ENCODE measurements at regions not wholly inside any gene's neighbourhood (a gene's known extent, or its start where the extent isn't known, plus 50 kb on each side); places are given as distances from the start of the nearest gene placed in this dataset.
A peak's percentile ranks its signal among the peaks of the same experiment; 100 is the strongest.

DNA sequence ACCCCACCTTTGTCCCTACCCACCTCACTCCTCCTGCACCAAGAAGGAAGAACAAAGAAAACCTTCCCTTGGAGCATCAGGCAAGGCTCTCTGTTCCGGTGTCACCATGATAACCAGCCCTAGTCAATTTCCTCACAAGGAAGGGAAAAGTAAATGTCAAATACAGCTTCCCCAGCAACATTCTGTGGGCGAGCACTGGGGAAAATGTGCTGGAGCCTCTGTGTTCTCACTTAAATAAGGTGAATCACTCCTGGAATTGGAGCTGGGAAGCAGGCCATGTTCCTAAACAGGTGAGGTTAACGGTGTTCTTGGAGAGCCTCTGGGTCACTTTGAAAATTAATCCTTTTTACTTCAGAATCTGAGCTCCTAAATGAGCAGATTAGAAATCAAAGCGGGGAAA lies 427.9 kb upstream of the ERCC4 start:
- TF ChIP-seq, protein P1, sequence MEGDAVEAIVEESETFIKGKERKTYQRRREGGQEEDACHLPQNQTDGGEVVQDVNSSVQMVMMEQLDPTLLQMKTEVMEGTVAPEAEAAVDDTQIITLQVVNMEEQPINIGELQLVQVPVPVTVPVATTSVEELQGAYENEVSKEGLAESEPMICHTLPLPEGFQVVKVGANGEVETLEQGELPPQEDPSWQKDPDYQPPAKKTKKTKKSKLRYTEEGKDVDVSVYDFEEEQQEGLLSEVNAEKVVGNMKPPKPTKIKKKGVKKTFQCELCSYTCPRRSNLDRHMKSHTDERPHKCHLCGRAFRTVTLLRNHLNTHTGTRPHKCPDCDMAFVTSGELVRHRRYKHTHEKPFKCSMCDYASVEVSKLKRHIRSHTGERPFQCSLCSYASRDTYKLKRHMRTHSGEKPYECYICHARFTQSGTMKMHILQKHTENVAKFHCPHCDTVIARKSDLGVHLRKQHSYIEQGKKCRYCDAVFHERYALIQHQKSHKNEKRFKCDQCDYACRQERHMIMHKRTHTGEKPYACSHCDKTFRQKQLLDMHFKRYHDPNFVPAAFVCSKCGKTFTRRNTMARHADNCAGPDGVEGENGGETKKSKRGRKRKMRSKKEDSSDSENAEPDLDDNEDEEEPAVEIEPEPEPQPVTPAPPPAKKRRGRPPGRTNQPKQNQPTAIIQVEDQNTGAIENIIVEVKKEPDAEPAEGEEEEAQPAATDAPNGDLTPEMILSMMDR (IDR thresholded peaks at IDR 0.05; ENCODE audit: insufficient read depth, low read depth, low read length, missing control alignments): no peak
- no peak overlapping the region for H3K4me3 ChIP-seq (ENCODE audit: low read length)
- no peak for DNase-seq (ENCODE audit: low read depth)

DNA sequence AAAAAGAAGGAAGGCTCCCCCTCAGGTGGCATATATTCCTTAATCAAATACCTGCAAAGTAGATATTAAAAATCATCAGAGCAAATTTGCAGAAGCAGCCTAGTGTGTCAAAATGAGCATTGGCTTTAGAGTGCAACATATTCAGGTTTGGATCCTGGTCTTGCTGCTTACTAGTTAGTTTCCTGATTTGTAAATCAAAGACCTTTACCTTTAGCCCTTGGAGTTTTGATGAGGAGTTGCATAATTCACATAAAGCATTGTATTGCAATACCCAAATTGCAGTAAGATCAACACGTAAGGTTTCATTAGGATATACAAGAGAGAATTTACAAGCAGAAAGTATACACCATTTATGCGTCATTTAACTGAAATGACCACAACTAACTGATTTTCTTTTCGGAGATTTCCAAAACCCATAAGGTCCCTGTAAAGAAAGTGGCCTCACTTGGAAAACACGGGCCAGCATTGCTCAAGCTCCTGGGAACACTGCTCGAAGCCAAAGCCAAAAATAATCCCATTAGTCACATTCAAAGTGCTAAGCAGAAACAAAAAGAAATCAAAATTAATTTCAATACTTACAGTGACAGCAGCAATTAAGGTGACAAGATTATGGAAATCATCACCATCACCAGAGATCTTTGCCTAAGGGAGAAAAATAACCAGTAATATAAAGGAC lies 415.9 kb upstream of the ERCC4 start:
- H3K4me3 ChIP-seq (ENCODE audit: low read length): no peak overlapping the region
- TF ChIP-seq, protein P1 (IDR thresholded peaks at IDR 0.05; ENCODE audit: insufficient read depth, low read depth, low read length, missing control alignments): no peak
- no peak for DNase-seq (ENCODE audit: low read depth)

DNA sequence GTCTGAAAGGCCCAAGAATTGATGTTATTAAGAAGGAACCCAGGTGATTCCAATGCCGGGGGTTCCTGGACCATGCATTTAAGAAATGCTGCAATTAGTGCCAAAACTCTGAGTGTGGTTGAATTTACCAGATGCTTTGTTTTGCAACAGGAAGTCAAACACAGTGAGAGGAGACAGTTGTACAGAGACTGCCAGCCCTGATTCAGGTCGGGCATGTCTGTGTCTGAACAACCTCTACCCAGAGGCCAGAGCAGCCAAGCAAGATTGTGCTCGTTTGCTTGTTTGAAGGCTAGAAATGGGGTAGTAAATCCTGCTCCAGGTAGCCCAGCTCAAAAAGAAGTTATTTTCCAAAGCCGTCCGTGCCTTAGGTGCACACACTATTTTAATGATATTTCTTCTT lies 412.4 kb upstream of the ERCC4 start:
- DNase-seq (ENCODE audit: low read depth): peak; percentile 4
- TF ChIP-seq, protein P1 (IDR thresholded peaks at IDR 0.05; ENCODE audit: insufficient read depth, low read depth, low read length, missing control alignments): no peak
- H3K4me3 ChIP-seq (ENCODE audit: low read length): no peak overlapping the region

DNA sequence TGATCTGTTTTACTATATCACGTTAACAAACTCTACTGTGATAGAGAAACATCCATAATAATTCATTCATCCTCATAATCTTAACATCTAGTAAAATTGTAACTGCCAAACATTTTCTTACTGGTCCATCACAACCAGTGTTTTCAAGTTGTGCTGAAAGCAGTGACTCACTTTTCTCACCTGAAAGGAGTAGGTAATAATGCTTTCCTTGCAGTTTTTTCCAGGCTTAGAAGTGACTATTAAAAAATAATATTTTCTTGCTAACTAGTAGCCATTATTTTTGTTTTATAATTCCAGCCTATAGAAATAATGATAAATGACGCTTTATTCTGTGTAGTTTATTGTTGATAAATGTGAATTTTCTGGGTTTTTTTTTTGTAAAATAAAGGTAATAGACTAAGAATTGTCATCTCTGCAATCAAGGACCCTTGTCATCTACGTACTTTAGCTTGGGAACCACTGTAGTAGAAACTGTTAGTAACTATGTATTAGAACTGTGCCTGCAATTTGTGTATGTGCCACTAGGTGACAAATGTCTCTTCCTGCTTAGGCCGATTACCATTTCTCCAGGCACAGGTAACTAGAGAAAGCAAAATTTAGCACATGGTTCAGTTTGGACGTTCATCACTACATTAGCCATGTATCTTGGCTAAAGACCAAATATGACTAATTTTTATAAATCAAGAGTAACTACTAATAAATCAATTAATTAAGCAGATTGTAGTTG lies 409.4 kb upstream of the ERCC4 start:
- DNase-seq (ENCODE audit: low read depth): no peak
- no peak overlapping the region for H3K4me3 ChIP-seq (ENCODE audit: low read length)
- TF ChIP-seq, protein P1 (IDR thresholded peaks at IDR 0.05; ENCODE audit: insufficient read depth, low read depth, low read length, missing control alignments): peak; percentile 9

DNA sequence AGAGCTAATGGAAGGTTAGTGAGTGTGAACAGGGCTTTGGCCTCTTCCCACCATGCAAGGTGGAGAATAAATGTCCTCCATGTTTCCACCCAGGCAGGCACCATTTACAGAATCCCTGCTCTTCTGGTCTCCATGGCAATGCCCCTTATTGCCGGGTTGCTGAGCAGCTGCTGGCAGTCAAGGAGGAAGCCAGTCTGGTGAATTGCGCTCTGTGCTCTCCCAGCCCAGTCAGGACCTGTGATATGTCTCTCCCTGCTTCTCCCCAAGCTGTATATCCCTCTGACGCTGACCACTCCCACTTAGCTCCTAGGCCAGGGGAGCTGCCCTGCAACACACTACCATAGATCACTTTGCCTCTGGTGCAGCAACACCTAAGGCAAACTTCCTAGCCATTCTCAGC lies 402.1 kb upstream of the ERCC4 start:
- no peak for DNase-seq (ENCODE audit: low read depth)
- H3K4me3 ChIP-seq (ENCODE audit: low read length): no peak overlapping the region
- TF ChIP-seq, protein P1 (IDR thresholded peaks at IDR 0.05; ENCODE audit: insufficient read depth, low read depth, low read length, missing control alignments): no peak

DNA sequence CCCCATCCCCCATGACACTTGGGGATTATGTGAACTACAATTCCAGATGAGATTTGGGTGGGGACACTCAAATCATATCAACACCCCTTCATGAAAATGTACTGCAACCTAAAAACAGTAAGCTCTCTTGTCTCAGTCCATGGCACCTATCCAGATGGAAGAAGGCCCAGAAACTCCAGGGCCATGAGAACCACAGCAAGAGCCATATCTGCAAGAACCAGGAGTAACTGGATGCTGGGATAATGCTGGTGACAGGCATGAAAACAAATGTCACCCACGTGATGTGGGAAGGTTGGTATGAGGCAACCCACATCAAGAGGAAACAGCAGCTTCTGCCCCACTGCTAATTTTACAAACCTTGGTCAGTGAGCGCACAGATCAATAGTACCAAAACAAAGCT lies 400.1 kb upstream of the ERCC4 start:
- TF ChIP-seq, protein P1 (IDR thresholded peaks at IDR 0.05; ENCODE audit: insufficient read depth, low read depth, low read length, missing control alignments): no peak
- no peak overlapping the region for H3K4me3 ChIP-seq (ENCODE audit: low read length)
- no peak for DNase-seq (ENCODE audit: low read depth)
